Retinal pigment epithelial cell (primary cell): ENCODE measurements at regions not wholly inside any gene's neighbourhood (a gene's known extent, or its start where the extent isn't known, plus 50 kb on each side); places are given as distances from the start of the nearest gene placed in this dataset.

Source experiments
- DNase-seq: peaks from one replicate; pipeline ENCODE4 v3.0.0-alpha.2; 2010; ENCODE audit warnings: low read depth
- H3K4me3 ChIP-seq: 2 replicates; pipeline ENCODE4 v1.5.1; 2011; ENCODE audit warnings: mild to moderate bottlenecking, low read length, control low read depth, moderate library complexity
- CTCF ChIP-seq: conservative IDR thresholded peaks from 2 replicates; pipeline ENCODE4 v1.5.1; 2011; ENCODE audit warnings: low read depth, low read length, control low read depth, inconsistent platforms

DNA sequence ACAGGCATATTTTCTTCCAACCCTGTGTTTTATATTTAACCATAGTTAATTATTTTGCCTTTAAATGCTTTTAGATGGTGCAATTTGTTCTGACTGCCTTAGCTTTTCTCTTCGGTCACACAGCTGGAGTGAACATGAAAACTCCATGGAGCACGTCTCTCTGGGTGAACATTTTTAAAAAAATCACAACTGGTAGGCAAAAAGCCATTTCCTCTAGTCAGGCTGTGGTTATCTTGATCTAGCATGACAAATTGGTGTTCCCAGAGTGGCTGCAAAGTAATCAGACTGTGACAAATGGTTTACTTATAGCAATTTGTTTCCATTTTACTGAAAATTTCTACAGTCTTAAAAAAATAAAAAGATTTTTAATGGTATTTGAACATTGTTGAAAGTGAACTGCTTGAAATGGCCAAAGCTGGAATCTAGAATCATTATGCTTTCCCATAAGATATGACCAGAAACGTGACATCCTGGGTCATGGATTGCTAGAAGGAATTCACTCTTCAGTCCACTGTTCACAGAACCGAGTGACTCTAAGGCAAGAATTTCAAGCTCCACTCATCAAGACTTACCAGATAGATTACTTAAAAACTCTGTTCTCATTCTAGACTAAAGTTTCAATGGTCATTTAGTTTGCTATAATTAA is 703.6 kb downstream of the CPS1 start:
- H3K4me3 ChIP-seq: no peak overlapping the region
- no peak for TF ChIP-seq CTCF

DNA sequence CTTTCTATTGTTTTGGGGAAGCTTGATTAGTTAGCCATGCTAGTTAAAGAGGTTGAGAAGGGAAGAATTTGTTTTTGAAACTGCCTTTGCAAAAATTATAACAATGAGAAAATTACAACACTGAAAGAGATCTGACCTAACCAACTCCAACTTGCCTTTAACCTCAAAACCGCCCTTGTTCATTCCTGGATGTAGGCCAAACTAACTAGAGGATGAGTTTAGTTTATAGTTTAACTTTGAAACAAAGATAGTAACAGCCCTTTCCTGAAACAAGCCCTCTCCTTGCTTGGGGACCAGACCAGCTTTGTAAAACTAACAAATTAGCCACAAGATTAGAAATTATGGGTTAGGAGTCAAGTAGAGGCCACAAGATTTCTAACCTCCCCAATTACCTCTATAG is 713.9 kb downstream of the CPS1 start:
- TF ChIP-seq CTCF: no peak
- no peak overlapping the region for H3K4me3 ChIP-seq
- no peak for DNase-seq

More for the DNA sequence above, 703.6 kb downstream of the CPS1 start:
- no peak for DNase-seq

DNA sequence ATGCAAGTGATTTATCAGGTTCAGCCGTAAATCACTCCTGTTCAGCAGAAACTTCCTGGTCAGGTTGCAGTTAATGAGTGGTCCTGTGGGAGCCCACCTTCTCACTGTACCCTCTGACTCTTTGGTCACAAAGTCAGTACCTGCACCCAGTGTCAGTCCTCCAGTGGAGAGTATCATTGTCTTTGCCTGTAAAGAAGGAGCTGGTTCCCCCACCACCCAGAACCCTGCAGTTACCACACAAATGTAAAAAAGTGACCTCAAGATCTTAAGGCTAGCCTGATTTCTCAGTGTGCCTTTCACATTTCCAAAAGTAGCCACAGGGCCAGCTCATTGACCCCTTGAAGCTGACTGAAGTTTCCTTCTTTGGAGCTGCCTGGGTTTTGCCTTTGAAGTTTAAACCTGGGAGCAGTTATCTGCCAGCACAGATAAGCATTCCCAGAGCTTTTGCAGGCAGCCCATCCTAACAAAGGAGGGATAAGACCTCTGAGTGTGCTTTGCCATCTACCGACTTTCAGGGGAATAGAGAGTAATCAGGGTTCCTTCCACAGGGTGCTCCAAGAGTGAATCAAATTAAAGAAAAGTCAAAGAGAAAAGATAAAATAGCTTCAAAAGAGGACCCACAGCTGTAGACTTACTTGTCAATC is 725.2 kb downstream of the CPS1 start:
- no peak for DNase-seq
- no peak overlapping the region for H3K4me3 ChIP-seq
- TF ChIP-seq CTCF: no peak

- TF ChIP-seq CTCF: no peak
- DNase-seq: no peak
- H3K4me3 ChIP-seq: no peak overlapping the region
Observed at GRCh38 chr2:211302676-211303075, 746.3 kb downstream of the CPS1 start.

GRCh38 chr2:211306929-211307328 is 750.5 kb downstream of the CPS1 start:
- no peak overlapping the region for H3K4me3 ChIP-seq
- no peak for DNase-seq

More at GRCh38 chr2:211306929-211307328, 750.5 kb downstream of the CPS1 start:
- TF ChIP-seq CTCF: no peak
